ENCODE measurements at regions not wholly inside any gene's neighbourhood (a gene's known extent, or its start where the extent isn't known, plus 50 kb on each side); places are given as distances from the start of the nearest gene placed in this dataset.

- TF ChIP-seq, protein P1, sequence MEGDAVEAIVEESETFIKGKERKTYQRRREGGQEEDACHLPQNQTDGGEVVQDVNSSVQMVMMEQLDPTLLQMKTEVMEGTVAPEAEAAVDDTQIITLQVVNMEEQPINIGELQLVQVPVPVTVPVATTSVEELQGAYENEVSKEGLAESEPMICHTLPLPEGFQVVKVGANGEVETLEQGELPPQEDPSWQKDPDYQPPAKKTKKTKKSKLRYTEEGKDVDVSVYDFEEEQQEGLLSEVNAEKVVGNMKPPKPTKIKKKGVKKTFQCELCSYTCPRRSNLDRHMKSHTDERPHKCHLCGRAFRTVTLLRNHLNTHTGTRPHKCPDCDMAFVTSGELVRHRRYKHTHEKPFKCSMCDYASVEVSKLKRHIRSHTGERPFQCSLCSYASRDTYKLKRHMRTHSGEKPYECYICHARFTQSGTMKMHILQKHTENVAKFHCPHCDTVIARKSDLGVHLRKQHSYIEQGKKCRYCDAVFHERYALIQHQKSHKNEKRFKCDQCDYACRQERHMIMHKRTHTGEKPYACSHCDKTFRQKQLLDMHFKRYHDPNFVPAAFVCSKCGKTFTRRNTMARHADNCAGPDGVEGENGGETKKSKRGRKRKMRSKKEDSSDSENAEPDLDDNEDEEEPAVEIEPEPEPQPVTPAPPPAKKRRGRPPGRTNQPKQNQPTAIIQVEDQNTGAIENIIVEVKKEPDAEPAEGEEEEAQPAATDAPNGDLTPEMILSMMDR (IDR thresholded peaks at IDR 0.05; ENCODE audit: control extremely low read depth in 1 of 3, insufficient read depth in 1 of 3, low read depth in 1 of 3, low read length in 3 of 3), result no peak
- TF ChIP-seq MAX (IDR thresholded peaks at IDR 0.05), result no peak
- TF ChIP-seq GTF2F1 (IDR thresholded peaks at IDR 0.05; ENCODE audit: borderline replicate concordance, low read depth, low read length), result no peak
- no peak for TF ChIP-seq CHD1 (IDR thresholded peaks at IDR 0.05; ENCODE audit: low read depth, low read length)
- TF ChIP-seq EZH2 (IDR thresholded peaks at IDR 0.05; ENCODE audit: low read depth, low read length, severe bottlenecking), result no peak
- no peak for TF ChIP-seq NRF1 (IDR thresholded peaks at IDR 0.05; ENCODE audit: low read depth, low read length)
- TF ChIP-seq YY1 (IDR thresholded peaks at IDR 0.05; ENCODE audit: low read depth, low read length), result no peak
- TF ChIP-seq RAD21 (IDR thresholded peaks at IDR 0.05 in 1 of 2, conservative IDR thresholded peaks at IDR 0.05 in 1 of 2; ENCODE audit: low read depth in 2 of 2, low read length in 2 of 2), result no peak
- TF ChIP-seq EP300 (IDR thresholded peaks at IDR 0.05; ENCODE audit: borderline replicate concordance in 1 of 2, low read depth in 2 of 2, low read length in 2 of 2), result no peak
- TF ChIP-seq POLR2AphosphoS5 (IDR thresholded peaks at IDR 0.05; ENCODE audit: low read depth, low read length), result no peak
- TF ChIP-seq NANOG (IDR thresholded peaks at IDR 0.05; ENCODE audit: insufficient read depth, low read depth, low read length, poor library complexity, severe bottlenecking), result no peak
These were observed 488.3 kb upstream of the VRK2 start for GRCh38 chr2:57558312-57558711.

Data from H1 (cell line).